ENCODE measurements at regions not wholly inside any gene's neighbourhood (a gene's known extent, or its start where the extent isn't known, plus 50 kb on each side); places are given as distances from the start of the nearest gene placed in this dataset.

DNA sequence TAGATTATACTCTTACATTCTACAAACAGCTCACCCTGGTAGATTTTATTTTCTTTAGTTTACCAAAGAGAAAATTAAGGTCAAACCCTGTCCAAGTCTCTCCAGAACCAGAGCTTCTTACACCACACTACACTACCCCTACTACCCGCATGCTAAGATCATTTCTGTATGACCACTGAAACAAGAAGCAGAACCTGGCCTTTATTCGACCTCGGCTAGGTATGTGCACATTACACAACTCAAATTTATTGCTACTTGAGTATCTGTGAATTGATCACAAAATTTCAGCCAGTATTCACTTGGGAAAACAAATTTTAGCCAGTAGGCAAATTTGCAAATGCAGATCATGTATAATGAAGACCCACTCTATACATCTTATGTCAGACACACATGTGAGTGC lies 2437.0 kb downstream of the PCDH9 start:
- TF ChIP-seq, protein P1, sequence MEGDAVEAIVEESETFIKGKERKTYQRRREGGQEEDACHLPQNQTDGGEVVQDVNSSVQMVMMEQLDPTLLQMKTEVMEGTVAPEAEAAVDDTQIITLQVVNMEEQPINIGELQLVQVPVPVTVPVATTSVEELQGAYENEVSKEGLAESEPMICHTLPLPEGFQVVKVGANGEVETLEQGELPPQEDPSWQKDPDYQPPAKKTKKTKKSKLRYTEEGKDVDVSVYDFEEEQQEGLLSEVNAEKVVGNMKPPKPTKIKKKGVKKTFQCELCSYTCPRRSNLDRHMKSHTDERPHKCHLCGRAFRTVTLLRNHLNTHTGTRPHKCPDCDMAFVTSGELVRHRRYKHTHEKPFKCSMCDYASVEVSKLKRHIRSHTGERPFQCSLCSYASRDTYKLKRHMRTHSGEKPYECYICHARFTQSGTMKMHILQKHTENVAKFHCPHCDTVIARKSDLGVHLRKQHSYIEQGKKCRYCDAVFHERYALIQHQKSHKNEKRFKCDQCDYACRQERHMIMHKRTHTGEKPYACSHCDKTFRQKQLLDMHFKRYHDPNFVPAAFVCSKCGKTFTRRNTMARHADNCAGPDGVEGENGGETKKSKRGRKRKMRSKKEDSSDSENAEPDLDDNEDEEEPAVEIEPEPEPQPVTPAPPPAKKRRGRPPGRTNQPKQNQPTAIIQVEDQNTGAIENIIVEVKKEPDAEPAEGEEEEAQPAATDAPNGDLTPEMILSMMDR (IDR thresholded peaks at IDR 0.05; ENCODE audit: insufficient read depth, low read depth, low read length), result no peak
- no peak for TF ChIP-seq EZH2 (IDR thresholded peaks at IDR 0.05; ENCODE audit: insufficient read depth, low read length)

All from astrocyte (in vitro differentiated cells and primary cell).